ENCODE measurements at regions not wholly inside any gene's neighbourhood (a gene's known extent, or its start where the extent isn't known, plus 50 kb on each side); places are given as distances from the start of the nearest gene placed in this dataset.

GRCh38 chr1:194473766-194474165, 1287.4 kb upstream of the B3GALT2 start:
- Histone ChIP-seq H3K27ac (ENCODE audit: insufficient read depth, low read length, poor library complexity, severe bottlenecking) (no peak overlapping the region), H3K36me3 (ENCODE audit: control insufficient read depth, insufficient read depth, low read length) (no peaks in the 10 kb centered on the region), H3K4me1 (ENCODE audit: control insufficient read depth, insufficient read depth, low read length, poor library complexity, severe bottlenecking) (no peaks in the 10 kb centered on the region), H3K27me3 (ENCODE audit: control insufficient read depth, insufficient read depth, low read length) (peaks cover 3% of the 10 kb centered on the region), H3K4me3 (ENCODE audit: low read depth, low read length) (no peak overlapping the region), H3K9me3 (ENCODE audit: control insufficient read depth in 2 of 2, low read length in 2 of 2) (no peaks in the 10 kb centered on the region)
- H3K4me1 Mint-ChIP-seq, result no peaks in the 10 kb centered on the region
- ATAC-seq (ENCODE audit: low read depth in 2 of 2) (no peak), DNase-seq (no peak)
- no peaks in the 10 kb centered on the region for H3K27me3 Mint-ChIP-seq
- H3K4me3 Mint-ChIP-seq, result no peak overlapping the region
- no peak overlapping the region for H3K27ac Mint-ChIP-seq
- H3K9me3 Mint-ChIP-seq, result no peaks in the 10 kb centered on the region
- H3K36me3 Mint-ChIP-seq, result no peaks in the 10 kb centered on the region

- ATAC-seq (ENCODE audit: low read depth in 2 of 2) (no peak), DNase-seq (no peak)
- Mint-ChIP-seq H3K27me3 (peaks cover 6% of the 10 kb centered on the region), H3K27ac (no peak overlapping the region), H3K4me1 (no peaks in the 10 kb centered on the region), H3K4me3 (no peak overlapping the region), H3K36me3 (no peaks in the 10 kb centered on the region), H3K9me3 (no peaks in the 10 kb centered on the region)
- H3K27ac ChIP-seq (ENCODE audit: insufficient read depth, low read length, poor library complexity, severe bottlenecking), result no peak overlapping the region
- H3K4me1 ChIP-seq (ENCODE audit: control insufficient read depth, insufficient read depth, low read length, poor library complexity, severe bottlenecking), result no peaks in the 10 kb centered on the region
- H3K36me3 ChIP-seq (ENCODE audit: control insufficient read depth, insufficient read depth, low read length), result no peaks in the 10 kb centered on the region
- H3K27me3 ChIP-seq (ENCODE audit: control insufficient read depth, insufficient read depth, low read length), result peaks cover 3% of the 10 kb centered on the region
- H3K9me3 ChIP-seq (ENCODE audit: control insufficient read depth in 2 of 2, low read length in 2 of 2), result no peaks in the 10 kb centered on the region
- H3K4me3 ChIP-seq (ENCODE audit: low read depth, low read length), result no peak overlapping the region
Observed at GRCh38 chr1:194469282-194469681, 1282.9 kb upstream of the B3GALT2 start.

GRCh38 chr1:194466706-194467105, 1280.3 kb upstream of the B3GALT2 start:
- Mint-ChIP-seq H3K9me3 (no peaks in the 10 kb centered on the region), H3K36me3 (no peaks in the 10 kb centered on the region), H3K27me3 (peaks cover 6% of the 10 kb centered on the region), H3K4me1 (no peaks in the 10 kb centered on the region), H3K4me3 (no peak overlapping the region), H3K27ac (no peak overlapping the region)
- no peak for DNase-seq
- Histone ChIP-seq H3K36me3 (ENCODE audit: control insufficient read depth, insufficient read depth, low read length) (no peaks in the 10 kb centered on the region), H3K4me3 (ENCODE audit: low read depth, low read length) (no peak overlapping the region), H3K27me3 (ENCODE audit: control insufficient read depth, insufficient read depth, low read length) (peaks cover 3% of the 10 kb centered on the region), H3K4me1 (ENCODE audit: control insufficient read depth, insufficient read depth, low read length, poor library complexity, severe bottlenecking) (no peaks in the 10 kb centered on the region), H3K27ac (ENCODE audit: insufficient read depth, low read length, poor library complexity, severe bottlenecking) (no peak overlapping the region), H3K9me3 (ENCODE audit: control insufficient read depth in 2 of 2, low read length in 2 of 2) (no peaks in the 10 kb centered on the region)
- ATAC-seq (ENCODE audit: low read depth in 2 of 2), result no peak

GRCh38 chr1:194447636-194448035, 1261.2 kb upstream of the B3GALT2 start:
- ATAC-seq (ENCODE audit: low read depth in 2 of 2) (no peak), DNase-seq (no peak)
- no peak overlapping the region for H3K4me3 ChIP-seq (ENCODE audit: low read depth, low read length)
- H3K27me3 Mint-ChIP-seq, result peaks cover 6% of the 10 kb centered on the region
- H3K4me3 Mint-ChIP-seq, result no peak overlapping the region
- peaks cover 2% of the 10 kb centered on the region for H3K27me3 ChIP-seq (ENCODE audit: control insufficient read depth, insufficient read depth, low read length)
- no peak overlapping the region for H3K27ac Mint-ChIP-seq
- H3K4me1 ChIP-seq (ENCODE audit: control insufficient read depth, insufficient read depth, low read length, poor library complexity, severe bottlenecking), result no peaks in the 10 kb centered on the region
- no peaks in the 10 kb centered on the region for H3K4me1 Mint-ChIP-seq
- H3K9me3 ChIP-seq (ENCODE audit: control insufficient read depth in 2 of 2, low read length in 2 of 2), result no peaks in the 10 kb centered on the region
- no peak overlapping the region for H3K27ac ChIP-seq (ENCODE audit: insufficient read depth, low read length, poor library complexity, severe bottlenecking)
- H3K36me3 Mint-ChIP-seq, result no peaks in the 10 kb centered on the region
- H3K9me3 Mint-ChIP-seq, result peaks cover 0 to 5% (median 0%) of the 10 kb centered on the region in 7 donors
- no peaks in the 10 kb centered on the region for H3K36me3 ChIP-seq (ENCODE audit: control insufficient read depth, insufficient read depth, low read length)

- Histone ChIP-seq H3K36me3 (ENCODE audit: control insufficient read depth, insufficient read depth, low read length) (no peaks in the 10 kb centered on the region), H3K27ac (ENCODE audit: insufficient read depth, low read length, poor library complexity, severe bottlenecking) (no peak overlapping the region), H3K27me3 (ENCODE audit: control insufficient read depth, insufficient read depth, low read length) (peaks cover 2% of the 10 kb centered on the region), H3K4me3 (ENCODE audit: low read depth, low read length) (no peak overlapping the region), H3K9me3 (ENCODE audit: control insufficient read depth in 2 of 2, low read length in 2 of 2) (peaks cover 0 to 4% of the 10 kb centered on the region in 2 experiments), H3K4me1 (ENCODE audit: control insufficient read depth, insufficient read depth, low read length, poor library complexity, severe bottlenecking) (no peaks in the 10 kb centered on the region)
- ATAC-seq (ENCODE audit: low read depth in 2 of 2) (no peak), DNase-seq (no peak)
- Mint-ChIP-seq H3K4me1 (no peaks in the 10 kb centered on the region), H3K27me3 (no peaks in the 10 kb centered on the region), H3K4me3 (no peak overlapping the region), H3K36me3 (no peaks in the 10 kb centered on the region), H3K9me3 (peaks cover 0 to 6% (median 2%) of the 10 kb centered on the region in 7 donors), H3K27ac (no peak overlapping the region)
Observed at GRCh38 chr1:194445244-194445643, 1258.8 kb upstream of the B3GALT2 start.

GRCh38 chr1:194442901-194443575, 1256.6 kb upstream of the B3GALT2 start:
- H3K36me3 ChIP-seq (ENCODE audit: control insufficient read depth, insufficient read depth, low read length), result no peaks in the 10 kb centered on the region
- Mint-ChIP-seq H3K9me3 (peaks cover 0 to 6% (median 4%) of the 10 kb centered on the region in 7 donors), H3K27me3 (peaks cover 5% of the 10 kb centered on the region), H3K4me3 (no peak overlapping the region), H3K27ac (no peak overlapping the region), H3K36me3 (no peaks in the 10 kb centered on the region), H3K4me1 (no peaks in the 10 kb centered on the region)
- no peak for DNase-seq
- H3K27me3 ChIP-seq (ENCODE audit: control insufficient read depth, insufficient read depth, low read length), result no peaks in the 10 kb centered on the region
- H3K4me3 ChIP-seq (ENCODE audit: low read depth, low read length), result no peak overlapping the region
- H3K27ac ChIP-seq (ENCODE audit: insufficient read depth, low read length, poor library complexity, severe bottlenecking), result no peak overlapping the region
- no peak for ATAC-seq (ENCODE audit: low read depth in 2 of 2)
- H3K4me1 ChIP-seq (ENCODE audit: control insufficient read depth, insufficient read depth, low read length, poor library complexity, severe bottlenecking), result no peaks in the 10 kb centered on the region
- H3K9me3 ChIP-seq (ENCODE audit: control insufficient read depth in 2 of 2, low read length in 2 of 2), result peaks cover 0 to 4% of the 10 kb centered on the region in 2 experiments

GRCh38 chr1:194437135-194437534, 1250.7 kb upstream of the B3GALT2 start:
- Histone ChIP-seq H3K27ac (ENCODE audit: insufficient read depth, low read length, poor library complexity, severe bottlenecking) (no peak overlapping the region), H3K4me3 (ENCODE audit: low read depth, low read length) (no peak overlapping the region), H3K9me3 (ENCODE audit: control insufficient read depth in 2 of 2, low read length in 2 of 2) (peaks cover 0 to 4% of the 10 kb centered on the region in 2 experiments), H3K36me3 (ENCODE audit: control insufficient read depth, insufficient read depth, low read length) (no peaks in the 10 kb centered on the region), H3K4me1 (ENCODE audit: control insufficient read depth, insufficient read depth, low read length, poor library complexity, severe bottlenecking) (no peaks in the 10 kb centered on the region), H3K27me3 (ENCODE audit: control insufficient read depth, insufficient read depth, low read length) (no peaks in the 10 kb centered on the region)
- Mint-ChIP-seq H3K27ac (no peak overlapping the region), H3K27me3 (peaks cover 6% of the 10 kb centered on the region), H3K9me3 (peaks cover 0 to 6% (median 3%) of the 10 kb centered on the region in 7 donors), H3K36me3 (no peaks in the 10 kb centered on the region), H3K4me3 (no peak overlapping the region), H3K4me1 (no peaks in the 10 kb centered on the region)
- no peak for ATAC-seq (ENCODE audit: low read depth in 2 of 2)
- DNase-seq, result no peak

- Mint-ChIP-seq H3K27ac (no peak overlapping the region), H3K4me1 (no peaks in the 10 kb centered on the region), H3K9me3 (no peaks in the 10 kb centered on the region), H3K36me3 (no peaks in the 10 kb centered on the region), H3K27me3 (no peaks in the 10 kb centered on the region), H3K4me3 (no peak overlapping the region)
- Histone ChIP-seq H3K4me3 (ENCODE audit: low read depth, low read length) (no peak overlapping the region), H3K27ac (ENCODE audit: insufficient read depth, low read length, poor library complexity, severe bottlenecking) (no peak overlapping the region), H3K36me3 (ENCODE audit: control insufficient read depth, insufficient read depth, low read length) (no peaks in the 10 kb centered on the region), H3K4me1 (ENCODE audit: control insufficient read depth, insufficient read depth, low read length, poor library complexity, severe bottlenecking) (no peaks in the 10 kb centered on the region), H3K27me3 (ENCODE audit: control insufficient read depth, insufficient read depth, low read length) (no peaks in the 10 kb centered on the region), H3K9me3 (ENCODE audit: control insufficient read depth in 2 of 2, low read length in 2 of 2) (no peaks in the 10 kb centered on the region)
- ATAC-seq (ENCODE audit: low read depth in 2 of 2) (no peak), DNase-seq (no peak)
Observed at GRCh38 chr1:194431121-194431520, 1244.7 kb upstream of the B3GALT2 start.

Measured in CD4-positive, CD25-positive, alpha-beta regulatory T cell (primary cell).